ENCODE measurements at regions not wholly inside any gene's neighbourhood (a gene's known extent, or its start where the extent isn't known, plus 50 kb on each side); places are given as distances from the start of the nearest gene placed in this dataset.

- TF ChIP-seq POLR2A (IDR thresholded peaks at IDR 0.05) (no peak), CTCF (IDR thresholded peaks at IDR 0.05) (no peak)
These were observed 1322.9 kb upstream of the TMEFF2 start for GRCh38 chr2:193517615-193518014.

All from lower leg skin (tissue), 3 donors.